ENCODE measurements at regions not wholly inside any gene's neighbourhood (a gene's known extent, or its start where the extent isn't known, plus 50 kb on each side); places are given as distances from the start of the nearest gene placed in this dataset.

- Histone ChIP-seq H3K4me1 (ENCODE audit: control insufficient read depth in 2 of 3, insufficient read depth in 2 of 3, low read depth in 1 of 3, low read length in 3 of 3) (no peaks in the 10 kb centered on the region), H3K9me3 (ENCODE audit: control insufficient read depth in 2 of 3, insufficient read depth in 1 of 3, low read length in 3 of 3) (no peaks in the 10 kb centered on the region), H3K27ac (ENCODE audit: low read depth in 2 of 2, low read length in 2 of 2) (no peak overlapping the region), H3K4me3 (ENCODE audit: low read length in 3 of 3) (no peak overlapping the region), H3K36me3 (ENCODE audit: control insufficient read depth in 2 of 3, insufficient read depth in 3 of 3, low read length in 3 of 3) (no peaks in the 10 kb centered on the region), H3K27me3 (ENCODE audit: control insufficient read depth, insufficient read depth, low read length) (no peaks in the 10 kb centered on the region), H3K9ac (ENCODE audit: low read length in 3 of 3) (no peak overlapping the region)
- FAIRE-seq (no peak), DNase-seq (no peak)
- intact Hi-C loops (cut with DNase I), result no loop called here
- no peak for TF ChIP-seq CTCF (IDR thresholded peaks at IDR 0.05; ENCODE audit: borderline replicate concordance, extremely low read depth, insufficient read depth)
These were observed 284.7 kb upstream of the TMEM161B start for GRCh38 chr5:88553136-88553875.

GRCh38 chr5:88552426-88552825 is 283.8 kb upstream of the TMEM161B start:
- H3K4me1 ChIP-seq (ENCODE audit: control insufficient read depth in 2 of 3, insufficient read depth in 2 of 3, low read depth in 1 of 3, low read length in 3 of 3), result no peaks in the 10 kb centered on the region
- H3K4me3 ChIP-seq (ENCODE audit: low read length in 3 of 3), result no peak overlapping the region
- no peaks in the 10 kb centered on the region for H3K27me3 ChIP-seq (ENCODE audit: control insufficient read depth, insufficient read depth, low read length)
- TF ChIP-seq CTCF (IDR thresholded peaks at IDR 0.05; ENCODE audit: borderline replicate concordance, extremely low read depth, insufficient read depth), result no peak
- intact Hi-C loops (cut with DNase I), result no loop called here
- DNase-seq (no peak), FAIRE-seq (no peak)
- H3K9ac ChIP-seq (ENCODE audit: low read length in 3 of 3), result no peak overlapping the region
- no peak overlapping the region for H3K27ac ChIP-seq (ENCODE audit: low read depth in 2 of 2, low read length in 2 of 2)
- no peaks in the 10 kb centered on the region for H3K36me3 ChIP-seq (ENCODE audit: control insufficient read depth in 2 of 3, insufficient read depth in 3 of 3, low read length in 3 of 3)
- H3K9me3 ChIP-seq (ENCODE audit: control insufficient read depth in 2 of 3, insufficient read depth in 1 of 3, low read length in 3 of 3), result no peaks in the 10 kb centered on the region

GRCh38 chr5:88551724-88552345 is 283.2 kb upstream of the TMEM161B start:
- no peaks in the 10 kb centered on the region for H3K4me1 ChIP-seq (ENCODE audit: control insufficient read depth in 2 of 3, insufficient read depth in 2 of 3, low read depth in 1 of 3, low read length in 3 of 3)
- H3K4me3 ChIP-seq (ENCODE audit: low read length in 3 of 3), result no peak overlapping the region
- FAIRE-seq (no peak), DNase-seq (no peak)
- H3K9me3 ChIP-seq (ENCODE audit: control insufficient read depth in 2 of 3, insufficient read depth in 1 of 3, low read length in 3 of 3), result no peaks in the 10 kb centered on the region
- H3K9ac ChIP-seq (ENCODE audit: low read length in 3 of 3), result no peak overlapping the region
- intact Hi-C loops (cut with DNase I), result no loop called here
- no peak for TF ChIP-seq CTCF (IDR thresholded peaks at IDR 0.05; ENCODE audit: borderline replicate concordance, extremely low read depth, insufficient read depth)
- H3K36me3 ChIP-seq (ENCODE audit: control insufficient read depth in 2 of 3, insufficient read depth in 3 of 3, low read length in 3 of 3), result no peaks in the 10 kb centered on the region
- H3K27me3 ChIP-seq (ENCODE audit: control insufficient read depth, insufficient read depth, low read length), result no peaks in the 10 kb centered on the region
- H3K27ac ChIP-seq (ENCODE audit: low read depth in 2 of 2, low read length in 2 of 2), result no peak overlapping the region
